Trophoblast cell (in vitro differentiated cells and primary cell): ENCODE measurements at regions not wholly inside any gene's neighbourhood (a gene's known extent, or its start where the extent isn't known, plus 50 kb on each side); places are given as distances from the start of the nearest gene placed in this dataset.
"Not testable (repeated sequence)": the region's sequence is repeated elsewhere in the genome, so short reads cannot be mapped to it uniquely, and the experiment has no call there.

ENCODE experiments used
- DNase-seq, 2 donors: peaks; one replicate each; pipeline ENCODE4 v3.0.0-alpha.2; 2016
- H2AFZ ChIP-seq: 2 replicates; pipeline ENCODE4 v1.6.1; 2013; ENCODE audit warnings: low read length, moderate library complexity, mild to moderate bottlenecking; ENCODE audit not compliant: insufficient read depth, poor library complexity
- H2AK5ac ChIP-seq: 2 replicates; pipeline ENCODE4 v1.6.1; 2013; ENCODE audit warnings: mild to moderate bottlenecking, low read length
- H2BK120ac ChIP-seq: 2 replicates; pipeline ENCODE4 v1.6.1; 2013; ENCODE audit warnings: low read length, mild to moderate bottlenecking, moderate library complexity; ENCODE audit not compliant: insufficient read depth, poor library complexity
- H2BK12ac ChIP-seq: 2 replicates; pipeline ENCODE4 v1.6.1; 2013; ENCODE audit warnings: mild to moderate bottlenecking, low read length, moderate library complexity
- H2BK5ac ChIP-seq: 2 replicates; pipeline ENCODE4 v1.6.1; 2013; ENCODE audit warnings: low read length, low read depth, moderate library complexity, mild to moderate bottlenecking; ENCODE audit not compliant: poor library complexity
- H3K14ac ChIP-seq: 2 replicates; pipeline ENCODE4 v1.6.1; 2013; ENCODE audit warnings: mild to moderate bottlenecking, low read length
- H3K18ac ChIP-seq: 2 replicates; pipeline ENCODE4 v1.6.1; 2013; ENCODE audit warnings: mild to moderate bottlenecking, low read length
- H3K23ac ChIP-seq: 2 replicates; pipeline ENCODE4 v1.6.1; 2013; ENCODE audit warnings: low read length
- H3K27ac ChIP-seq: 2 replicates; pipeline ENCODE4 v1.5.1; 2013; ENCODE audit warnings: low read depth, mild to moderate bottlenecking, inconsistent platforms, low read length, moderate library complexity
- H3K27me3 ChIP-seq: 2 replicates; pipeline ENCODE4 v1.6.1; 2013; ENCODE audit warnings: inconsistent platforms, mild to moderate bottlenecking, low read length, moderate library complexity; ENCODE audit not compliant: insufficient read depth
- H3K36me3 ChIP-seq, 2 experiments: 1 replicate in 1 of 2; 2 replicates in 1 of 2; pipeline ENCODE4 v1.6.1; 2013; ENCODE audit warnings: low read length in 2 of 2, mild to moderate bottlenecking in 2 of 2, moderate library complexity in 1 of 2; ENCODE audit not compliant: insufficient read depth in 2 of 2, control insufficient read depth in 1 of 2
- H3K4ac ChIP-seq: 2 replicates; pipeline ENCODE4 v1.6.1; 2013; ENCODE audit warnings: low read depth, mild to moderate bottlenecking, low read length, moderate library complexity
- H3K4me1 ChIP-seq, 2 experiments: 1 replicate in 1 of 2; 2 replicates in 1 of 2; pipeline ENCODE4 v1.6.1; 2013; ENCODE audit warnings: low read length in 2 of 2, mild to moderate bottlenecking in 2 of 2, moderate library complexity in 1 of 2; ENCODE audit not compliant: insufficient read depth in 2 of 2, control insufficient read depth in 1 of 2
- H3K4me2 ChIP-seq: 2 replicates; pipeline ENCODE4 v1.6.1; 2013; ENCODE audit warnings: inconsistent platforms, mild to moderate bottlenecking, low read length, moderate library complexity
- H3K4me3 ChIP-seq: 2 replicates; pipeline ENCODE4 v1.5.1; 2013; ENCODE audit warnings: mild to moderate bottlenecking, low read depth, low read length, inconsistent platforms
- H3K79me1 ChIP-seq: one replicate; pipeline ENCODE4 v1.6.1; 2013; ENCODE audit warnings: low read length
- H3K79me2 ChIP-seq: 2 replicates; pipeline ENCODE4 v1.6.1; 2013; ENCODE audit warnings: low read length, mild to moderate bottlenecking; ENCODE audit not compliant: control insufficient read depth, insufficient read depth, poor library complexity
- H3K9ac ChIP-seq: 2 replicates; pipeline ENCODE4 v1.6.1; 2013; ENCODE audit warnings: mild to moderate bottlenecking, low read length
- H3K9me3 ChIP-seq: 2 replicates; pipeline ENCODE4 v1.6.1; 2013; ENCODE audit warnings: low read depth, mild to moderate bottlenecking, control low read depth, inconsistent platforms, low read length; ENCODE audit not compliant: insufficient read depth
- H4K12ac ChIP-seq: 2 replicates; pipeline ENCODE4 v1.6.1; 2013; ENCODE audit warnings: low read depth, mild to moderate bottlenecking, low read length, moderate library complexity
- H4K8ac ChIP-seq: 2 replicates; pipeline ENCODE4 v1.6.1; 2013; ENCODE audit warnings: low read depth, mild to moderate bottlenecking, low read length, moderate library complexity
- H4K91ac ChIP-seq: one replicate; pipeline ENCODE4 v1.6.1; 2013; ENCODE audit warnings: low read depth, mild to moderate bottlenecking, low read length, moderate library complexity
- WGBS: extraction: QIAGEN DNeasy Blood & Tissue Kit; methylation state at CpG from one replicate; pipeline ENCODE4 v1.1.7; 2013; ENCODE audit warnings: missing lambda C conversion rate; ENCODE audit not compliant: insufficient read length, insufficient coverage; ENCODE audit errors: extremely low coverage; 5-methylcytosine and 5-hydroxymethylcytosine counted together

DNA sequence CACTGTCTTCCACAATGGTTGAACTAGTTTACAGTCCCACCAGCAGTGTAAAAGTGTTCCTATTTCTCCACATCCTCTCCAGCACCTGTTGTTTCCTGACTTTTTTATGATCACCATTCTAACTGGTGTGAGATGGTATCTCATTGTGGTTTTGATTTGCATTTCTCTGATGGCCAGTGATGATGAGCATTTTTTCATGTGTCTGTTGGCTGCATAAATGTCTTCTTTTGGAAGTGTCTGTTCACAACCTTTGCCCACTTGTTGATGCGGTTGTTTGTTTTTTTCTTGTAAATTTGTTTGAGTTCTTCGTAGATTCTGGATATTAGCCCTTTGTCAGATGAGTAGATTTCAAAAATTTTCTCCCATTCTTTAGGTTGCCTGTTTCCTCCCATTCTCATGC lies 194.0 kb upstream of the IL12B start:
- H3K4me2 ChIP-seq, H3K23ac ChIP-seq, H2BK12ac ChIP-seq, H3K18ac ChIP-seq, H2AK5ac ChIP-seq, H3K4me3 ChIP-seq, H3K4ac ChIP-seq, H3K27ac ChIP-seq, DNase-seq, H3K9ac ChIP-seq, H3K14ac ChIP-seq, H2BK5ac ChIP-seq, H3K79me2 ChIP-seq, H4K8ac ChIP-seq, H4K12ac ChIP-seq, H4K91ac ChIP-seq, H2AFZ ChIP-seq, H3K36me3 ChIP-seq, H2BK120ac ChIP-seq, H3K9me3 ChIP-seq, H3K4me1 ChIP-seq, H3K79me1 ChIP-seq, H3K27me3 ChIP-seq: not testable (repeated sequence)
- WGBS = no CpG with 5 or more reads among the region's 2 CpGs

DNA sequence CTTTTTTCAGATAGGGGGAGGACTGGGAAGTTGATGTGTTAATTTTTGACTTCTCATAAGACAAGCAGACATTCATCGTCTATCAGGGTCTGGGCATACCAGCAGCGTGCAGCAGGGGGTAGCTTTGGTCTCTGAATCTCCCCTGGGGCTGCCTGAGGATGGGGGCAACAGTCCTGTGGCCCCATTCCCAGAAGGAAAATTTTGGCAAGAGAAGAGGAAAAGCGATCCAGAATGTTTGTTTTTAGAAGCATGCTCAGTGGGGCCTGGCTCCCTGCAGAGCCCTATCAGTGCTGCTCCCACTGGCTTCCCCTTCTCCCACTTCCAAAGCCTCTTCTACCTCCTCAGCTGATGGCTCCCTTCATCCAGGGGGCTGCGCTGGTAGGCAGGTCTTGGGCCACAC lies 194.8 kb upstream of the IL12B start:
- DNase-seq = no peak
- no peak overlapping the region for H2BK5ac ChIP-seq
- no peaks in the 10 kb centered on the region for H3K4me1 ChIP-seq
- peaks cover 1% of the 10 kb centered on the region for H3K79me1 ChIP-seq
- no peak overlapping the region for H3K4ac ChIP-seq
- WGBS = no CpG with 5 or more reads among the region's 4 CpGs
- H4K12ac ChIP-seq = no peak overlapping the region
- H3K4me3 ChIP-seq = no peak overlapping the region
- H3K9me3 ChIP-seq = no peaks in the 10 kb centered on the region
- H3K18ac ChIP-seq = no peak overlapping the region
- no peak overlapping the region for H3K27ac ChIP-seq
- no peaks in the 10 kb centered on the region for H3K36me3 ChIP-seq
- H2AFZ ChIP-seq = no peak overlapping the region
- no peak overlapping the region for H2BK120ac ChIP-seq
- no peak overlapping the region for H2AK5ac ChIP-seq
- no peak overlapping the region for H3K23ac ChIP-seq
- H3K4me2 ChIP-seq = no peak overlapping the region
- no peaks in the 10 kb centered on the region for H3K27me3 ChIP-seq
- no peak overlapping the region for H3K14ac ChIP-seq
- no peak overlapping the region for H2BK12ac ChIP-seq
- no peak overlapping the region for H3K9ac ChIP-seq
- no peak overlapping the region for H4K91ac ChIP-seq
- H4K8ac ChIP-seq = no peak overlapping the region
- H3K79me2 ChIP-seq = no peaks in the 10 kb centered on the region

DNA sequence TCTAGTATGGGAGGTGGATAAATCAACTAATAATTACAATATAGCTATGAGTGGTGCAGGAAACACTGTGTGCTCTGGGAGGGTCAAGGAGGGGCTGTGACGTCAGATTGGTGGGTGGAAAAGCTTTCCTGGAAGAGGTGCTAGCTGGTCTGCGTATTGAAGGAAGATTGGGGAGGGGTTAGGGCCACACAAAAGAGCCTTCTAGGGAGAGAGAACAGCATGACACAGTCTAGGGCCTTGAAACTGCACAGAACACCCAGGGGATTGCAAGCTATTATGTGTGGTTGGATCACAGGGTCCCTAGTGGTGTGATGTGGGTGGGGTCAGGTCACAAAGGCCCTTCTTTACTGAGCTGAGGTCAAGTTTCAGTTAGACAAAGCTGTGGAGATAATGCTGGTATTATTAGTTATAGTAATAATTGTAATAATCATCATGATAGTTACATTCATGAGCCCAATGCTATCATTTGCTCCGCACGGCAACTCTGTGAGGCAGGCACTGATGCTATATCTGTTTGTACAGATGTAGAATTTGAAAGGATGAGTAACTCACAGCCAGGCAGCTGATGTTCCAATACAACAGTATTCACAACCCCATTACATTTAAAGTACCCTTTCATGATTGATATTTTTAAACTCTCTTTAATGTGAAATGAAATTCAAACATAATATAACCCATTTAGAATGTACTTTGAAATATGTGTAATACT lies 197.4 kb upstream of the IL12B start:
- DNase-seq = no peak
- no peaks in the 10 kb centered on the region for H3K36me3 ChIP-seq
- no peak overlapping the region for H4K12ac ChIP-seq
- no CpG with 5 or more reads among the region's 4 CpGs for WGBS
- H2BK5ac ChIP-seq = no peak overlapping the region
- no peak overlapping the region for H2BK12ac ChIP-seq
- H4K8ac ChIP-seq = no peak overlapping the region
- H3K79me2 ChIP-seq = no peaks in the 10 kb centered on the region
- H3K14ac ChIP-seq = no peak overlapping the region
- peaks cover 1% of the 10 kb centered on the region for H3K79me1 ChIP-seq
- no peak overlapping the region for H2BK120ac ChIP-seq
- H3K27me3 ChIP-seq = no peaks in the 10 kb centered on the region
- no peak overlapping the region for H3K9ac ChIP-seq
- H2AFZ ChIP-seq = no peak overlapping the region
- no peaks in the 10 kb centered on the region for H3K9me3 ChIP-seq
- H2AK5ac ChIP-seq = no peak overlapping the region
- H3K18ac ChIP-seq = no peak overlapping the region
- no peak overlapping the region for H3K4me3 ChIP-seq
- H3K23ac ChIP-seq = no peak overlapping the region
- no peak overlapping the region for H3K4me2 ChIP-seq
- H3K27ac ChIP-seq = no peak overlapping the region
- no peak overlapping the region for H3K4ac ChIP-seq
- H4K91ac ChIP-seq = no peak overlapping the region
- no peaks in the 10 kb centered on the region for H3K4me1 ChIP-seq

DNA sequence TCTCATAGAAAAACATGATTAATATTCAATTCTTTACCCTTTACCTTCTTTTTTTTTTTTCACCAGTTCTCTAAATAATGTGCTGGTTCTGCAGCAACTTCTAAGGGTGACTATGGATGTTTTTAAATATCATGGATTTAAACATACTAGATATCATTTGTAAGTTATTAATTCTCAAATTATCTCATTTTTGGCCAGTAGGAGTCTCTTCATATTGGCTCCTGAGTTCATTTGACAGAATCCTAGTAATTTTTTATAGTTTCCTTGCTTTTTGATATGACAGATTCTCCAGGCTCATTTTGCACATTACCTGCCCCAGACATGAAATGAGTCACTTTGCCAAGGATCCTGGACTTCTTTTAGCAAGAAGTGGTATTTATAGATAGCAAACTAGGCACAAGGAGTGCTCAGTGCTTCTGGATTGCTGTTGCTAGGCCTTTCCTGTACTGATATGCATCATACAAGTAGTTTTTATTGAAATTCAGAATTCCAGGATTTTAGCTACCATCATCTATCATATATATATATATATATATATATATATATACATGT lies 201.3 kb upstream of the IL12B start:
- H2BK5ac ChIP-seq = no peak overlapping the region
- H3K27ac ChIP-seq = no peak overlapping the region
- no peak overlapping the region for H4K91ac ChIP-seq
- H3K27me3 ChIP-seq = no peaks in the 10 kb centered on the region
- H2AFZ ChIP-seq = no peak overlapping the region
- H3K23ac ChIP-seq = no peak overlapping the region
- no peak overlapping the region for H3K4ac ChIP-seq
- no peak overlapping the region for H3K4me2 ChIP-seq
- H3K79me2 ChIP-seq = no peaks in the 10 kb centered on the region
- no peak overlapping the region for H4K12ac ChIP-seq
- no peak overlapping the region for H2AK5ac ChIP-seq
- H3K9me3 ChIP-seq = no peaks in the 10 kb centered on the region
- peaks cover 1% of the 10 kb centered on the region for H3K79me1 ChIP-seq
- no peak overlapping the region for H3K18ac ChIP-seq
- H2BK12ac ChIP-seq = no peak overlapping the region
- H3K14ac ChIP-seq = no peak overlapping the region
- H4K8ac ChIP-seq = no peak overlapping the region
- DNase-seq = no peak
- no peak overlapping the region for H3K9ac ChIP-seq
- H3K4me1 ChIP-seq = no peaks in the 10 kb centered on the region
- no peak overlapping the region for H2BK120ac ChIP-seq
- no peak overlapping the region for H3K4me3 ChIP-seq
- H3K36me3 ChIP-seq = no peaks in the 10 kb centered on the region
